ENCODE measurements at regions not wholly inside any gene's neighbourhood (a gene's known extent, or its start where the extent isn't known, plus 50 kb on each side); places are given as distances from the start of the nearest gene placed in this dataset.

DNA sequence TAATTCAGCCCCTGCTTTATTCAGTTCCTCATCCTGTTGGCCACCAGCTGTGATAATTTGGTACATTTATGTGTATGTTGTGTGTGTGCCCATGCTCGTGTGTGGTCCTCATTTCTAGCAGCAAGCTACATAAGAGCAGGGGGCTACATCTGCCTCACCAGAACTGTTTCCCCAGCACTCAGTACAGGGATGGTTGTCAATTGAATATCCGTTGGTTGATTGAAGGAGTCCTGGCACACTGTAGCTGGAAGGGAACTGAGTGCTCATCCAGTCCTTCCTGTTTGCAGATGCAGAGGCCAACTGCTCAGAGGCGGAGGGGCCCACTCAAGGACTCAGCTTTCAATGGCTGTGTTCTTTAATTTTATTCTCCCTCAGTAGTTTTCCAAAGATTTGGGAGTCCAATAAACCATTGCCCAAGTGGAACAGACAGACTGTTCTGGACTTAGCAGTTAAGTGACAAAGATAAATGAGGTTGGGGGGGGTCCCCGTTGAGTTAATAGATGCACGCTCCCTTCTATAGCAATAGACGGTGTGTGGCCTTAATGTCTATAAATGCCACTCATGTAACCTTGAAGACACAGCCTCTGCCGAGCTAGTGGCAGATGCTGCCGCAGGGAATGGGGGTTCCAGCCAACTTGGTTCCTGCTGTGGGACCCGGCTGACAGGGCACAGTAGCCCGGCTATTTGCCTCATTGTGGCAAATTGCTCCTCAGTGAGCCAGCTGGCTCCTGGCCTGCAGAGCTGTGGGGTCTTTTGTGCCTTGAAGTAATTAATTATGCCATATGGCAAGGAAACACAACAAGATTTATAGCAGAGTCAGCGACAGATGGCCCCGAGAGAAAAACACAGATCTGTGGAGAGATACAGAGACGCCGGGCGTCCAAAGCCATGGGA, 71.4 kb upstream of the GRK3 start:
- no peak for FAIRE-seq

More for the DNA sequence above, 71.4 kb upstream of the GRK3 start:
- Histone ChIP-seq H3K4me1 (ENCODE audit: control insufficient read depth, extremely low read depth, insufficient read depth, low read length) (no peaks in the 10 kb centered on the region), H3K4me3 (replicated peaks in 1 of 3; ENCODE audit: insufficient read depth in 1 of 3, low read depth in 1 of 3, low read length in 3 of 3) (no peak overlapping the region), H4K20me1 (replicated peaks; ENCODE audit: control insufficient read depth, extremely low read depth, insufficient read depth, low read length) (no peaks in the 10 kb centered on the region), H3K36me3 (ENCODE audit: control insufficient read depth in 2 of 2, extremely low read depth in 1 of 2, insufficient read depth in 2 of 2, low read length in 2 of 2) (no peaks in the 10 kb centered on the region), H3K27ac (ENCODE audit: insufficient read depth, low read depth, low read length) (no peak overlapping the region), H3K79me2 (ENCODE audit: control insufficient read depth, insufficient read depth, low read length) (no peaks in the 10 kb centered on the region), H3K9me3 (replicated peaks; ENCODE audit: control insufficient read depth, insufficient read depth, low read length) (no peaks in the 10 kb centered on the region), H3K27me3 (ENCODE audit: control insufficient read depth in 2 of 2, insufficient read depth in 2 of 2, low read length in 2 of 2) (no peaks in the 10 kb centered on the region), H3K4me2 (ENCODE audit: insufficient read depth, low read length) (no peak overlapping the region), H3K9ac (replicated peaks; ENCODE audit: extremely low read depth, insufficient read depth, low read length) (no peak overlapping the region), H2AFZ (ENCODE audit: low read depth, low read length) (no peak overlapping the region), H3K9me1 (replicated peaks; ENCODE audit: control insufficient read depth, extremely low read depth, insufficient read depth, low read length) (no peaks in the 10 kb centered on the region)
- CTCF ChIA-PET, result no interaction called here
- POLR2A ChIA-PET, result no interaction called here
- no TSS peak for BruUV-seq (replicated peaks)
- TF ChIP-seq, protein P1, sequence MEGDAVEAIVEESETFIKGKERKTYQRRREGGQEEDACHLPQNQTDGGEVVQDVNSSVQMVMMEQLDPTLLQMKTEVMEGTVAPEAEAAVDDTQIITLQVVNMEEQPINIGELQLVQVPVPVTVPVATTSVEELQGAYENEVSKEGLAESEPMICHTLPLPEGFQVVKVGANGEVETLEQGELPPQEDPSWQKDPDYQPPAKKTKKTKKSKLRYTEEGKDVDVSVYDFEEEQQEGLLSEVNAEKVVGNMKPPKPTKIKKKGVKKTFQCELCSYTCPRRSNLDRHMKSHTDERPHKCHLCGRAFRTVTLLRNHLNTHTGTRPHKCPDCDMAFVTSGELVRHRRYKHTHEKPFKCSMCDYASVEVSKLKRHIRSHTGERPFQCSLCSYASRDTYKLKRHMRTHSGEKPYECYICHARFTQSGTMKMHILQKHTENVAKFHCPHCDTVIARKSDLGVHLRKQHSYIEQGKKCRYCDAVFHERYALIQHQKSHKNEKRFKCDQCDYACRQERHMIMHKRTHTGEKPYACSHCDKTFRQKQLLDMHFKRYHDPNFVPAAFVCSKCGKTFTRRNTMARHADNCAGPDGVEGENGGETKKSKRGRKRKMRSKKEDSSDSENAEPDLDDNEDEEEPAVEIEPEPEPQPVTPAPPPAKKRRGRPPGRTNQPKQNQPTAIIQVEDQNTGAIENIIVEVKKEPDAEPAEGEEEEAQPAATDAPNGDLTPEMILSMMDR (IDR thresholded peaks at IDR 0.05; ENCODE audit: extremely low read depth in 1 of 2, insufficient read depth in 1 of 2, low read depth in 1 of 2, low read length in 2 of 2), result no peak
- TF ChIP-seq FOS (IDR thresholded peaks at IDR 0.05; ENCODE audit: borderline replicate concordance, insufficient read depth, low read length), result no peak
- no peak for TF ChIP-seq POLR2A (IDR thresholded peaks at IDR 0.05; ENCODE audit: low read depth, low read length)
- TF ChIP-seq MYC (IDR thresholded peaks at IDR 0.05; ENCODE audit: low read depth, low read length), result no peak
- TF ChIP-seq, protein P2, sequence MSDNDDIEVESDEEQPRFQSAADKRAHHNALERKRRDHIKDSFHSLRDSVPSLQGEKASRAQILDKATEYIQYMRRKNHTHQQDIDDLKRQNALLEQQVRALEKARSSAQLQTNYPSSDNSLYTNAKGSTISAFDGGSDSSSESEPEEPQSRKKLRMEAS (IDR thresholded peaks at IDR 0.05; ENCODE audit: insufficient read depth, insufficient read length), result no peak
- TF ChIP-seq EZH2 (IDR thresholded peaks at IDR 0.05; ENCODE audit: borderline replicate concordance, low read depth, low read length, severe bottlenecking), result no peak
- TF ChIP-seq JUN (IDR thresholded peaks at IDR 0.05; ENCODE audit: borderline replicate concordance, insufficient read depth, insufficient read length, low read depth), result no peak
- no peak for TF ChIP-seq GATA2 (IDR thresholded peaks at IDR 0.05; ENCODE audit: insufficient read depth, insufficient read length, low read depth, low read length)
- TF ChIP-seq POLR2AphosphoS5 (IDR thresholded peaks at IDR 0.05; ENCODE audit: insufficient read depth, low read depth, low read length), result no peak
- DNase-seq (ENCODE audit: low read depth, low spot score), result no peak
- dilution Hi-C loops (cut with MboI; ENCODE audit: extremely low pct_ligation_motif_present, low sequenced_read_pairs) (no loop called here), intact Hi-C loops (cut with micrococcal nuclease) (no loop called here)
